PC-3 (cell line): ENCODE measurements at regions not wholly inside any gene's neighbourhood (a gene's known extent, or its start where the extent isn't known, plus 50 kb on each side); places are given as distances from the start of the nearest gene placed in this dataset.

Experiments
- CTCF ChIP-seq: fragments of 300-600 bp; sonication (generic); conservative IDR thresholded peaks from 2 replicates; pipeline ENCODE4 v1.5.1; 2017; ENCODE audit warnings: antibody characterized with exemption, low read depth, mild to moderate bottlenecking, low read length
- EZH2 ChIP-seq: fragments of 300-600 bp; sonication (generic); IDR thresholded peaks from one replicate; pipeline ENCODE4 v1.6.1; 2017; ENCODE audit warnings: antibody characterized with exemption, mild to moderate bottlenecking, low read length; ENCODE audit not compliant: unreplicated experiment
- EZH2phosphoT487 ChIP-seq: fragments of 300-600 bp; sonication (generic); IDR thresholded peaks from 2 replicates; pipeline ENCODE4 v1.6.1; 2018; ENCODE audit warnings: mild to moderate bottlenecking, antibody characterized with exemption, low read length, borderline replicate concordance

- no peak for TF ChIP-seq CTCF
- no peak for TF ChIP-seq EZH2phosphoT487
- TF ChIP-seq EZH2: no peak
Observed at GRCh38 chr14:104502060-104502459, 77.5 kb upstream of the C14orf180 start.
